HG02763 (cell line): ENCODE measurements at regions not wholly inside any gene's neighbourhood (a gene's known extent, or its start where the extent isn't known, plus 50 kb on each side); places are given as distances from the start of the nearest gene placed in this dataset.

Source experiments
- ATAC-seq: cut with Tn5 transposase; IDR thresholded peaks from one replicate; pipeline ENCODE4 v1.9.1; 2021; ENCODE audit warnings: mild to moderate bottlenecking, moderate library complexity; ENCODE audit not compliant: unreplicated experiment

DNA sequence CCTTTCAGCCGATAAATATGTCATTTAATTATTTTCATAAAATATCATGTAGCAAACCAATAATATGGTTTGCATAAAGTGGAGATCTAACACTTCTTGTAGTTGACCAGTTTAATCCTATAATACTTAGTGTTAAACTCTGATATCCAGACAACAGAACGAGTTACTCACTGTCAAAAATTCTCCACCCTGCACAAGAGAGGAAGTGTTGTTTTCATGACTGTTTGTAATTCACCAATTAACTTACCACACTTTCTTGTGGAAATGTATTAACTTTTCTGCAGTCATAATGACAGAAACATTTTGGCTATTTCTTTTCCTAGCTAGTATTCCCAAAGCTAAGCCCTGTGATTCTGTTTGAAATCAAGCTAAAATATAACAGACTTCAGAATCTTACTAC is 555.3 kb upstream of the FTMT start:
- no peak for ATAC-seq

DNA sequence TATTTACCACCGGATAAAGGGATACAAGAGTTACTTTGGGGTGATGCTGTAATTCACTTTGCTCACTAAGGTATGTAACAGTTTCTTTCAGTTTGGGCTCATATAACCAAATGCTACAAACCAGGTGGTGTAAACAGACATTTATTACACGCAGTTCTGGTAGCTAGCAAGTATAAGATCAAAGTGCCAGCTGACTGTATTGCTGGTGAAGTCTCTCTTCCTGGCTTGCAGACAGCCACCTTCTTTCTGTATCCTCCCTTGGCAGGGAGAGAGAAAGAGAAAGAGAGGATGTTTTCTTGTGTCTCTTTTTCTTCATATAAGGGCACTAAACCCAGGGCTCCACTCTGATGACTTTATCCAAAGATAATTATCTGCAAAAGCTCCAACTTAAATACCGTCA is 552.5 kb upstream of the FTMT start:
- no peak for ATAC-seq

- ATAC-seq = no peak
Observed at GRCh38 chr5:121304838-121305237, 546.8 kb upstream of the FTMT start.

- ATAC-seq = no peak
Observed at GRCh38 chr5:121313886-121314285, 537.8 kb upstream of the FTMT start.

DNA sequence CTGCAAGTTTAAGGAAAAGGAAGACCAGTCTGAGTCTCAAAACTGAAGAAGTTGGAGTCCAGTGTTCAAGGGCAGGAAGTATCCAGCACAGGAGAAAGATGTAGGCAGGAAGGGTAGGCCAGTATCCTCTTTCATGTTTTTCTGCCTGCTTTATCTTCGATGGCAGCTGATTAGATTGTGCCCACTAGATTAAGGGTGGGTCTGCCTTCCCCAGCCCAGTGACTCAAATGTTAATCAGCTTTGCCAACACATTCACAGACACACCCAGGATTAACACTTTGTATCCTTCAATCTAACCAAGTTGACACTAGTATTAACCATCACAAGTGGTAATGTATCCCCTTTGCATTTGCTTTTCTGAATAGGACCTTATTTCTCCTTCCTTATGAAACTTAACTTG is 535.9 kb upstream of the FTMT start:
- ATAC-seq = no peak

DNA sequence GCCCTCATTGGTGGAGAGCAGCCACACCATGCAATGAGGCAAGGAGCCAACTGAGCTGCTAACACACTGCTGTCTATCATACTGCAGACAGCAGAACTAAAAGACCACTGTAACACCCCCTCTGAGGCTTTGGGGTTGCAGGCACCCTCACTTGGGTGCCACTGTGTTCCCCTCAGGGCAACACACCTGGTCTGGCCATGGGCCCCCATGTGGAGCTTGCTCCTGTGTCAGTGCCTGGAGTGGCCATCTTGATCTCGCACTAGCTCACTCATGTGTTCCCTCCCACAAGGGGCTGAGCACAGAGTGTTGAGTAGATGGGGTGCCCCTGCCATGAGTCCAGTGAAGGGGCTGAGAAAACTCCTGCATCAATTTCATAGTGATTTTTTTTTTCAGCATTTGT is 532.4 kb upstream of the FTMT start:
- no peak for ATAC-seq

DNA sequence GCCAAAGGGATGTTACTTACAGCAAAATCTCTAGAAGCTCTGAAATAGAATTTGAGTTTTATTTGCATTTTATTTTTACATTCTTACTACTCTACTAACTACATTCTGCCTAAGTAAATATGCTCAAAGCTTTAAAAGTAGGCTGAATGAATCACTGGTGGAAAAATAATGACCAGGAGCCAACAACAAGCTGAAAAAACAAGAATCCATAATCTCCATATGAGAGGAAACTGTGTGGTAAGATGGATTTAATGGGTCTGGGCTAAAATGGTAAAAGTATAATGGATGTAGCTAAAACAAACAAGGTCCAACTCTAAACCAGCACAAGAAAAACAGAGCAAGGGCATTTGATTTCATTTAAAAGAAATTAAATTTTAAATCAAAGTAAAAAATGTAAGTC is 525.8 kb upstream of the FTMT start:
- ATAC-seq = no peak

- no peak for ATAC-seq
Observed at GRCh38 chr5:121350181-121350930, 501.3 kb upstream of the FTMT start.

- ATAC-seq = no peak
Observed at GRCh38 chr5:121366515-121366914, 485.2 kb upstream of the FTMT start.

GRCh38 chr5:121373371-121373770 is 478.3 kb upstream of the FTMT start:
- ATAC-seq = no peak

- no peak for ATAC-seq
Observed at GRCh38 chr5:121377461-121377860, 474.2 kb upstream of the FTMT start.

DNA sequence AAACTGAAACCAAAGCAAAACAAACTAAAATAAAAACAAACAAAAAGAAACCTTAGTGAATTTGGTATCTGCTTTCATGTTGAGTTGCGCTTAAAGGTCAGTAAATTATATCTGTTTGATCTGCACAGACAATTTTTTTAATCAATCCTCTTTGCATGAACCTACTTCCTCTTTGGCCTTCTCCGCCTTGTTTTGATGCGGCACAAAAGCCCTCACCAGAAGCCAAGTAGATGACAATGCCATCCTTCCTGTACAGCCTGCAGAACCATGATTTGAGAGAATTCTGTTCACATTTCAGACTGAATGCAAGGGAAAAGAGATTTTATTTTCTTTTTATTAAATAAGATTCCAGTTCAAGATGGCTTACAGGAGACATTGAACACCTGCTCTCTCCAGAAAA is 473.6 kb upstream of the FTMT start:
- ATAC-seq = no peak

DNA sequence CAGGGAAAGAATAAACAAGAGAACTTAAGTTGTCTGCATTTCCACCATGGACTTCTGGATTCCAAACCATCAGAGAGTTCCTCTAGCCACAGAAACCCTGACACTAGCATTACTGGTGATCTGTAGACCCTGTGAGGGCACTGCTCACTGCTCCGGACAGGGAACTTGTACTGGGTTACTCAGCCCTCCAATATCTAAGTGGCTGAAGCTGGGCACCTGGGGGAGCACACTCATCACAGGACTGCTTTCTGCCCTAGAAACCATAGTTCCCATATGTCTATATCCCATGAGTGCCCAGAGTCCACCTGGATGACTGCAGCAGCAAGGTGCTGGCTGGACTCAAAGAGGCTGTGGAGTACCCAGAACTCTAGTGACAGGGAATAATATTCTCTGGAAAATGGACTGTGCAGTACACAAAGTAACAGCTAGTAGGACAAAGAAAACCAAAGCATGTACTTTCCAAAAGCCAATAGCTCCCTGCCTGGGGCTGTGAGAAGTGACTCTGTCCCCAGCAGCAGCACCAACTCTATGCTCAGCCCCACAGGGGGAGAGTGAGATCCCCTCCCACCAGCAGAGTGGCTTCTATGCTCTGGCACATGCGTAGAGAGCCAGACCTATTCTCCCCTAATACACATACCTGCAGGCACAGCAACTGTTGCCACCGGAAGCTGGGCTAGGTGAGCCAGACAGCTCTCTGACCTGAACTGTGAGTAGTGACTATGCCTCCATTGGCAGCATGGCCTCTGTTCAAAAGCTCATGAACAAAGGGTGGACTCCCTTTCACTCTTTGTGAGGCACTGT is 472.9 kb upstream of the FTMT start:
- ATAC-seq = no peak

DNA sequence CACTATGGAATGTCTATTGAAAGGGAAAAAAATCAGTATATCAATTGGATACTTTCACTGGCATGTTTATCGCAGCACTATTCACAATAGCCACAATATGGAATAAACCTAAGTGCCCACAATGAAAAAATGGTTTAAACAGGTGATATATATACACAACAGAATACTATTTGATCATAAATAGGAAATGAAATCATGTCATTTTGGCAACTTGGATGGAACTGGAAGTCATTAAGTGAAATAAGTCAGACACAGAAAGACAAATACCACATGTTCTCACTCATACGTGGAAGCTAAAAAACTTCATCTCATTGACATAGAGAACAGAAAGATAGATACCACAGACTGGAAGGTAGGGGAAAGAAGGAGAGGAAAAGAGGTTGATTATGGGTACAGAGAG is 471.6 kb upstream of the FTMT start:
- no peak for ATAC-seq

GRCh38 chr5:121384359-121384758 is 467.3 kb upstream of the FTMT start:
- ATAC-seq = no peak

DNA sequence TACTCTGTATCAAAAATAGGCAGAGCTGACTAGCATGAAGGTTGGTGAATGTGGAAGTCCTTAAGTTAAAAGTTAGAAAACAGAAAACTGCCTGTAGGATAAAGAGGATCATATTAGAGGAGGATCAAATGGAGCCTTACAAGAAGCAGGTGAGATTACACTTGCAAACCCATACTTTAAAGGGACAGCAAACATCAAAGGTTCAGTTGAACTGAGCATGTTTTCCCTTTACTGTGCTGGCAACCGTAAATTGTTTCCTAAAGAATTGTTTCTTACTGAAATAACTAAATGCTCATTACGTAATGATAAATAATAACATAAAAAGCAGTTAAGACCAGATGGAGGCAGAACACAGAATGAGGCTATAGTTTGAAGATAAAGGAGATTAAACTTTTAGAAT is 465.3 kb upstream of the FTMT start:
- ATAC-seq = no peak

- ATAC-seq = no peak
Observed at GRCh38 chr5:121396716-121397115, 455.0 kb upstream of the FTMT start.

DNA sequence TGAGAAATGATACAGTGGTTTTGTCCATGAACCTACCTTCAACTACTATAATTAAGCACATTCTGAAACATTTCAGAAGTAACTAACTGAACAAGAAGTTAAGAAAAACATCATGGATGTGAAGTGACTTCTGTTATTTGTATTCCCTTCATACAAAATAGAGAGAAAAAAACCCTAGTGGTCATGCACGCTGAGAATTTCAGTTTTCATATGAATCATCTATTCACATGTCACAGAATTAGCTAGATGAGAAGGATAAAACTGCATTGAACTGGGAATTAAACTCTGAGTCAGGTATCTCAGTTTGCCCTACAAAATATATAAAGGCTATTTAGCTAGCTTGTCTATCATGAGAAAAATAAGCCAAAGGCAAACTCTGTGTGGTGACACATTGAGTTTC is 451.8 kb upstream of the FTMT start:
- ATAC-seq = peak; percentile 77

DNA sequence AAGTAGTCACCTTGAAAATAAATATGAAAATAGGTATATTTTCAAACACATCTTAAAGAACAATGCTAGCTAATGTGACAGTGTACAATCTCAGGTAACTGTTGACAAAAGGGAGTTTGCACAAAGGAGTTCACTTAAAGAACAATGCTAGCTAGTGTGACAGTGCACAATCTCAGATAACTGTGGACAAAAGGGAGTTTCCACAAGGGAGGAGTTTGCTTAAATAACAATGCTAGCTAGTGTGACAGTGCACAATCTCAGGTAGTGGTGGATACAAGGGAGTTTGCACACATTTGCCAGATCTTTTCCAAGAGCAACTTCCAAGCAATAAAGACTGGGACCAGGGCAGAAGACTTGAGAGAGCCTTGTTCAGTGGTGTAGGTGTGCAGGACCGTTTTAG is 442.9 kb upstream of the FTMT start:
- no peak for ATAC-seq

DNA sequence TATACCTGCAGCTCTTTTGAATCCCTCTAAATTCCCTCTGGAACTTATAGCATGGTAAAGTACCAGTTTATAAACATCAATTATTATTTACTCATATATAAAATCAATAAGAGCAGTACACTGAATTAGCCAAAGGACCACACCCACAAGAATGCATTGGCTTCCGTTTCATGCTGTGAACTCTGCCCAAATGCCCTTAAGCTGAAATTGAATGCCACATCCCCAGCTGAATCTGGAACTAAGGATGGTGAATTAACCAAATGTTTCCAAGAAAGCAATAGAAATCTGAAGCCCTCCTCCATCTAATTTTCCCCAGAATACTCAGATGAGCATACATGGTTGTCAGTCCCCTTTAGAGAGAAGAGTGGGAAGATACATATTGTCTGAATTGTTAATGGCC is 436.4 kb upstream of the FTMT start:
- ATAC-seq = no peak

GRCh38 chr5:121421646-121422045 is 430.0 kb upstream of the FTMT start:
- ATAC-seq = no peak

GRCh38 chr5:121424976-121425375 is 426.7 kb upstream of the FTMT start:
- no peak for ATAC-seq

GRCh38 chr5:121426153-121426552 is 425.5 kb upstream of the FTMT start:
- ATAC-seq = no peak
